D721Med (cell line): ENCODE measurements at regions not wholly inside any gene's neighbourhood (a gene's known extent, or its start where the extent isn't known, plus 50 kb on each side); places are given as distances from the start of the nearest gene placed in this dataset.

Experiments used
- DNase-seq: peaks from one replicate; pipeline ENCODE4 v3.0.0; 2011; ENCODE audit warnings: low spot score; ENCODE audit not compliant: insufficient read length
- FAIRE-seq: peaks from 2 replicates; lab custom pipeline; 2011; peaks lifted over from hg19 to GRCh38; lab: Jason Lieb, UNC
- TF ChIP-seq, protein P1 (sequence below): IDR thresholded peaks from 2 replicates; pipeline ENCODE4 v1.5.1; 2012; ENCODE audit warnings: mild to moderate bottlenecking, control low read depth; ENCODE audit not compliant: insufficient read depth; ENCODE audit errors: missing control alignments

DNA sequence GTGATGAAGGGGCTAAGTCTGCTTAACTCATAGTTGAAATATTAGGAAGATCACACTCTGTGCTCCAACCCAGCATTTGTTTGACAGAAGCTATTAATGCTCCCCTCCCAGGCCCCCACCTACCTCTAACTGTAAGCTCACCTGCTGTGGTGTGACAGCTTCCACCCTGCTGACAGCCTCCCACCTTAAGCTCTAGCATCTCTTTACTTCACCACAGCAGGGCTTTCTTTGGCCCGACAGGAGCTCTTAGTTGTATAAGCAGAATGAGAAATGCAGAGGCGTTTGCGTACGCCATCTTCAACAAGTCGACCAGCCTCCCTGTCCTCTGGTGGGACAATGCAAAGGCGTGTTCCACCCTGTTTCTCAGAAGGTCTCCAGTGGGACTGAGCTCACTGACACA is 80.1 kb upstream of the OSBPL8 start:
- TF ChIP-seq, protein P1, sequence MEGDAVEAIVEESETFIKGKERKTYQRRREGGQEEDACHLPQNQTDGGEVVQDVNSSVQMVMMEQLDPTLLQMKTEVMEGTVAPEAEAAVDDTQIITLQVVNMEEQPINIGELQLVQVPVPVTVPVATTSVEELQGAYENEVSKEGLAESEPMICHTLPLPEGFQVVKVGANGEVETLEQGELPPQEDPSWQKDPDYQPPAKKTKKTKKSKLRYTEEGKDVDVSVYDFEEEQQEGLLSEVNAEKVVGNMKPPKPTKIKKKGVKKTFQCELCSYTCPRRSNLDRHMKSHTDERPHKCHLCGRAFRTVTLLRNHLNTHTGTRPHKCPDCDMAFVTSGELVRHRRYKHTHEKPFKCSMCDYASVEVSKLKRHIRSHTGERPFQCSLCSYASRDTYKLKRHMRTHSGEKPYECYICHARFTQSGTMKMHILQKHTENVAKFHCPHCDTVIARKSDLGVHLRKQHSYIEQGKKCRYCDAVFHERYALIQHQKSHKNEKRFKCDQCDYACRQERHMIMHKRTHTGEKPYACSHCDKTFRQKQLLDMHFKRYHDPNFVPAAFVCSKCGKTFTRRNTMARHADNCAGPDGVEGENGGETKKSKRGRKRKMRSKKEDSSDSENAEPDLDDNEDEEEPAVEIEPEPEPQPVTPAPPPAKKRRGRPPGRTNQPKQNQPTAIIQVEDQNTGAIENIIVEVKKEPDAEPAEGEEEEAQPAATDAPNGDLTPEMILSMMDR = no peak
- no peak for DNase-seq
- no peak for FAIRE-seq

DNA sequence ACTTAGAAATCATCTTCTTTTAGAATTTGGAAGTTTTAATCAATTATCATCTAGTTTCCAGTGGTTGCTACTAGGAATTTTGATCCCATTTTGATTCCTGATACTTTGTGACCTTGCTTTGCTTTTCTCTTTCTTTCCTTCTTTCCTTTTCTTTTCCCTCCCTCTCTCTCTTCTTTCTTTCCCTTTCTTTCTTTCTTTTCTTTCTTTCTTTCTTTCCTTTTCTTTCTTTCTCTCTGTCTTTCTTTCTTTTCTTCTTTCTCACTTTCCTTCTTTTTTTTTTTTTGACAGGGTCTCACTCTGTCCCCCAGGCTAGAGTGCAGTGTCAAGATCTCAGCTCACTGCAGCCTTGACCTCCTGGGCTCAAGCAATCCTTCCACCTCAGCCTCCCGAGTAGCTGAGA is 81.5 kb upstream of the OSBPL8 start:
- no peak for FAIRE-seq

DNA sequence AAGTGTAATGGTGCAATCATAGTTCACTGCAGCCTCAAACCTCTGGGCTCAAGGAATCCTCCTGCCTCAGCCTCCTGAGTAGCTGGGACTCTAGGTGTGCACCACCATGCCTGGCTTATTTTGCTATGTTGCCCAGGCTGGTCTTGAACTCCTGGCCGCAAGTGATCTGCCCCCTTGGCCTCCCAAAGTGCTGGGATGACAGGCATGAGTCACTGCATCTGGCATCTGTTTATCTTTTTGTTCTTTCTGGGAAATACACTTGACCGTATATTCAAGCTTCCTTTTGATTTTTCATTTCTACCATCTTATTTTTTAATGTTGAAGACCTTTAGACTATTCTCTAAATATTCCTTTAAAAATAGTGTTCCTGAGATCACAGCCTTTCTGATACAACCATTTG is 82.4 kb upstream of the OSBPL8 start:
- no peak for DNase-seq
- FAIRE-seq = no peak
- TF ChIP-seq, protein P1 = no peak

More for the DNA sequence above, 81.5 kb upstream of the OSBPL8 start:
- TF ChIP-seq, protein P1 = no peak
- DNase-seq = no peak

DNA sequence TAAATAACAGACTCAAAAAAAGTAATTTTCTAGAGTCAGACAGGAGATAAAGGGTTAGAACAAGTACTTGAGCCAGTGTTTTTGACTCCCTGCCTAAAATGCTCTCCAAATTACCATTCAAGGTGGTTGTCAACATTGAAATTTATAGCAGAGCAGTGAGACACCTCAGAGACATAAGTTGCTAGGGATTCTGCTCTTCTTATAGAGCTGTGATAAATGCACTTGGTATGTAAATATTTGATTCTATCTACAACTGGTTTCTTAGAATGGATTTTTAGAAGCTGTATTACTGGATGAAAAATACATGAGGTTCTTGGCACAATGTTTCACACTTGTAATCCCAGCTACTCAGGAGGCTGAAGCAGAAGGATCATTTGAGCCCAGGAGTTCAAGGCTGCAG is 83.9 kb upstream of the OSBPL8 start:
- no peak for FAIRE-seq
- TF ChIP-seq, protein P1 = no peak
- no peak for DNase-seq

DNA sequence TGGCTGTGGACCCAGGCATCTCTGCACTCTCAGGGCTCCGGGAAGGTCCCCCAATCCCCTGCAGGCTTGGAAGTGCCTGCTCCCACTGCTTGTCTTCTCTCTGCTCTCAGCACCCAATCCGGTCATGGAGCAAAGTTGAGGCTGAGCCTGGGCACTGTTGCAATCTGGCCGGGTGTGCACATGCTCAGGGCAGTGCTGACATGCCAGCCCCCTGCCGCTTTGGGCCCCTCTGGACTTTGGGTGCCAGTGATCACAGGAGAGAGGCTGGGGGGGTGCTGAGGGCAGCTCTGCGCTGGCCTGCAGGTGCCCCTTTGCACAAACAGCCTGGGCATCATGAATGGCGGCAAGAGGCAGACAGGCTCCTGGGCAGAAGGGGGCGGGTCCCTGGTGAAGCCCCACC is 85.4 kb upstream of the OSBPL8 start:
- DNase-seq (no peak), FAIRE-seq (no peak)
- TF ChIP-seq, protein P1 = no peak

DNA sequence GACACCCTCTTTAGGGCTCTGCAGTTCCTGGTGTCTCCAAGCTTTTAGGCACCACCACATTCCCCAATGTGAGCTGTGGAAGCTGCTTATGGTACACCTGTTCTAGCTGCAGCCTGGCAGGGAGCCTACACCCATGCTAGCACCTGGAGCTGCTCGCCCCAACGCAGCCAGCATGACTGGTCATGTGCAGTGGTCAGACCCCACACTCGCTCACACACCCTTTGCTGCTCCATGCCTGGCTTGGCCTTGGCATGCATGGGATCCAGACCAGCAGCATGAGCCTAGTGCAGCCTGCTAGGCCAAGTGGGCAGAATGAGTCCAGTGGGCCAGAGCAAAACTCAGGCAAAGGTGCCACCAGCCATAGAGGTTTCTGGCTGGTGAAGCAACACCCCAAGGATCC is 86.4 kb upstream of the OSBPL8 start:
- TF ChIP-seq, protein P1 = no peak
- FAIRE-seq (no peak), DNase-seq (no peak)

DNA sequence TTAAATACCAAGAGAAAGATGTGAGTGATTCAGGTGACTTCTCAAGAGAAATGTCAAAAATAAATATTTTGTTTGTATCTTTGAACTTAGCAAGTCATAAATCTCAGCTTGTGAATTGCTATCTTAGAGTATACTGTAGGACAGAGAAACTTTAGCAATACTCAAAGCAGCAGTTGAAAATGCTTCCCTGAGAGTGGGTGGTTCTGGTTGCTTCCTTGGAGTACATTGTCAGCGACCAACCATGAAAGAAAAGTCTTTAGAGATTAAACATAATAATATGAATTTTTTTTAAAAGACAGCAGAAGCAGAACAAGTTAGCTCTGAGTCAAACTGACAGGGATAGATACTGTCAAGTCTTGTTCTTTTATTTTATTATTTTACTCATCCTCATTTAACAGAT is 86.8 kb upstream of the OSBPL8 start:
- FAIRE-seq (no peak), DNase-seq (no peak)
- TF ChIP-seq, protein P1 = no peak
